ENCODE measurements at regions not wholly inside any gene's neighbourhood (a gene's known extent, or its start where the extent isn't known, plus 50 kb on each side); places are given as distances from the start of the nearest gene placed in this dataset.
A peak's percentile ranks its signal among the peaks of the same experiment; 100 is the strongest.

DNA sequence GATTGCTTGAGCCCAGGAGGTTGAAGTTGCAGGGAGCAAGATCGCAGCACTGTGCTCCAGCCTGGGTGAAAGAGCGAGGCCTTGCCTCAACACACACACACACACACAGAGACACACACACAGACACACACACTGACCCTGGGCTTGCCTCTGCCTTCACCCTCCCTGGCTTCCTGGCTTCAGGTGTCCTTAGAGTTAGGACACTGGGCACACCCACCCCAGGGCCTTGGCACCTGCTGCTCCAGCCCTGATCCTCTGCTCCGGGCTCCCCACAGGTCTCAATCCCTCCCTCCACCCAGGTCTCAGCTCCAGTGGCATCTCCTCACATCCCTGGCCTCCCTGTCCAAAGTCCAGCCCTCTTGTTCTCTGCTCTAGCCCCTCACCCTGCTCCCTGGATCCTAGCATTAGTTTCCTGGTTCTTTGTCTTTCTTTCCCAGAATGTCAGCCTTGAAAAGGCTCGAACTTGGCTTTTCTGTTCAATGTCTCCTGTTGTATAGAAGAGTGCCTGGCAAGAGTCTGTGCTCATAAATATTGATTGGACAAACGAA is 212.9 kb downstream of the C9orf50 start:
- no peak for DNase-seq (ENCODE audit: low spot score in 2 of 2)
- 77% methylated on average over 5 of the region's 5 CpGs for WGBS, 2 donors
- H3K4me3 ChIP-seq (ENCODE audit: low read depth, poor library complexity, severe bottlenecking), result no peak overlapping the region
- intact Hi-C loops (cut with DNase I; ENCODE audit: low total_unique reads), result no loop called here
- TF ChIP-seq, protein P1, sequence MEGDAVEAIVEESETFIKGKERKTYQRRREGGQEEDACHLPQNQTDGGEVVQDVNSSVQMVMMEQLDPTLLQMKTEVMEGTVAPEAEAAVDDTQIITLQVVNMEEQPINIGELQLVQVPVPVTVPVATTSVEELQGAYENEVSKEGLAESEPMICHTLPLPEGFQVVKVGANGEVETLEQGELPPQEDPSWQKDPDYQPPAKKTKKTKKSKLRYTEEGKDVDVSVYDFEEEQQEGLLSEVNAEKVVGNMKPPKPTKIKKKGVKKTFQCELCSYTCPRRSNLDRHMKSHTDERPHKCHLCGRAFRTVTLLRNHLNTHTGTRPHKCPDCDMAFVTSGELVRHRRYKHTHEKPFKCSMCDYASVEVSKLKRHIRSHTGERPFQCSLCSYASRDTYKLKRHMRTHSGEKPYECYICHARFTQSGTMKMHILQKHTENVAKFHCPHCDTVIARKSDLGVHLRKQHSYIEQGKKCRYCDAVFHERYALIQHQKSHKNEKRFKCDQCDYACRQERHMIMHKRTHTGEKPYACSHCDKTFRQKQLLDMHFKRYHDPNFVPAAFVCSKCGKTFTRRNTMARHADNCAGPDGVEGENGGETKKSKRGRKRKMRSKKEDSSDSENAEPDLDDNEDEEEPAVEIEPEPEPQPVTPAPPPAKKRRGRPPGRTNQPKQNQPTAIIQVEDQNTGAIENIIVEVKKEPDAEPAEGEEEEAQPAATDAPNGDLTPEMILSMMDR (IDR thresholded peaks at IDR 0.05), result peak in 1 of 3 donors; percentile 26
- no peak for TF ChIP-seq POLR2A (IDR thresholded peaks at IDR 0.05)

DNA sequence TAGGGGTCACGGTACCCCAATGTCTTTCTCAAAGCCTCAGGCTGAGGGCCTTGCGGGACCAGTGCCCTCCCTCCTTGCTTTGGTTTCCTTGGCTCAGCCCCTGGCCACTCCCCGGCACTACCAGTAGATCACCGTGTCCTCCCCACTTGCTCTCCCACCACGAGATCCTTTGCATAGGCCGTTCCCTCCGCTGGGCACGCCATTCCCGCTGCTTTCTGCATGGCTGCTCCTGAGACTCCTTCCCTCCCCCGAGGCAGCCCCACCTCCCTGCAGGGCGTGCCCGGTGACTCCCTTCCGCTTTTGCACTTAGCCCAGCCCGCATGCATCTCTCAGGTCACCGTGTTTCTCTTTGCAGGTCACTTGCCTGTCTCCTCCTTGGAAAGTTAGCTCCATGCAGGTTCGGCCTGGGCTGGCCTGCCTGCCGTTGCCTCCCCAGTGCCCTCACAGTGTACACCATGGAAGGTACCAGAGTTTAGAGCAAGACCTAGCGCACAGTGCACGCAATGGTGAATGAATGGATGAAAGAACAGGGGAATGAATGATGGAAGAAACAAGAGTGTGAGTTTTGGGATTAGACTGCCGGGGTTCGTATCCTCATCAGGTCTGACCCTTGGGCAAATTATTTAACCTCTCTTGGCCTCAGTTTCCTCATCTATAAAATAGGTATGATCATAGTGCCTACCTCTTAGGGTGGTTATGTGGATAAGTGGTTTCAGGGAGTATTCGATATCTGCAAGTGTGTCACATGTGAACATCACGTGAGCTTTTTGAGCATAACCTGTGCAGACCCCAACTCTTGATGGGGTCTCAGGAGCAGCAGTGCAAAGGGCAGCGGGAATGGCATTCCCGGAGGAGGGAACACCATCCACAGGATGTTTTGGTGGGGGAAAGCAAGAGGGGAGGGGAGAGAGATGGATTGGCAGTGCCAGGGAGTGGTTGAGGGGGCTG is 214.3 kb downstream of the C9orf50 start:
- H3K4me3 ChIP-seq (ENCODE audit: low read depth, poor library complexity, severe bottlenecking), result no peak overlapping the region
- no peak for TF ChIP-seq POLR2A (IDR thresholded peaks at IDR 0.05)
- TF ChIP-seq, protein P1 (IDR thresholded peaks at IDR 0.05), result no peak
- intact Hi-C loops (cut with DNase I; ENCODE audit: low total_unique reads), result no loop called here
- 62 to 66% methylated on average over 24 to 25 of the region's 25 CpGs for WGBS, 2 donors
- peak in 1 of 2 donors; percentile 67 for DNase-seq (ENCODE audit: low spot score in 2 of 2)

DNA sequence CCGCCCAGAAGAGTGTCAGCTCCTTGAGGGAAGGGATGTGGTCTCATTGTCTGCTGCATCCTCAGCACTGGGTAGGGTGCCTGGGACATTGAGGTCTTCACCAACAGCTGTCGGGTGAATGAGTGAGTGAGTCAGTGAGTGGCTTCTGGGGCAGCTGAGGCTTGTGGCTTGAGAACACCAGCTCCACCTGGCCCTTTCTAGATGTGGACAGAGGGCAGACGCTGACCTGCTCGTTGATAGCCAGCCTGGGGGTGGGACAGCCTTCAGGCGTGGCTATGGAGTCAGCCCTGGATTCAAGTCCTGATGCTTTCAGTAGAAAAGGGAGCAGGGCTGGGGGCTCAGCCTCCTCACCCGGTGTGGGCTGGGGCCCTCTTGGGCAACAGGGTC is 215.1 kb downstream of the C9orf50 start:
- TF ChIP-seq, protein P1 (IDR thresholded peaks at IDR 0.05), result no peak
- H3K4me3 ChIP-seq (ENCODE audit: low read depth, poor library complexity, severe bottlenecking), result no peak overlapping the region
- intact Hi-C loops (cut with DNase I; ENCODE audit: low total_unique reads), result no loop called here
- 87% methylated on average over 6 of the region's 6 CpGs for WGBS, 2 donors
- no peak for DNase-seq (ENCODE audit: low spot score in 2 of 2)

DNA sequence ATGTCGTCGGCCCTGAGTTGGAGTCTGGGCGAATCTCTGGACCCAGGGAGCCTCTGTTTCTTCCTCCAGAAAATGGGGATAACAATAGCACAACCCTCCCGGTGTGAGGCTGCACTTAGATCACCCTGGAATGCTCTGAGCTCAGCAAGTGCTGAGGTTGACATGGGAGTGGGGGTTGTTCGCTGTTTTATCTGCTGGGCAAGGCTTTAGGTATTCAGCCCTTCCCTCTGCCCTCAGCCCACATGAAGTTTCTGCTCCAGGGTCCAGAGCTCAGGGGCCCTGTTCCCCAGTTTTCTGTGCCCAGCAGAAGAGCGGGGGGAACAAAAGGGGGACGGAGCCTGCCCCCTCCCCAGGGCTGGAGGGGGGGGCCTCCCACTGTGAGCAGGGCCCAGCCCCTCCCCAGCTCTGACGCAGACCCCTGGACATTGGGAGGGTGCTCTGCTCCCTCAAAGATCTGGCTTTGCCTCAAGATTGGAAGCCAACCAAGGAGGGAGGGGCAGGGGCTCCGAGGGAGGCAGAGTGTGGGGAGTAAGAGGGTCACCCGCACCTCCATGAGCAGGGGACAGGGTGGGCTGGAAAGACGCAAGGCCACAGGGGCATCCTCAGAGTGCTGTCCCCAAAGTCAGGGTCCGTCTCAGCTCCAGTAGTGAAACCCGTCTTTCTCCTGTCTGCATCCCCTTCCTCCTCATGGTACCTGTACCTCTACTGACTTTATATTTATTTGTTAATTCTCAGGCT is 215.6 kb downstream of the C9orf50 start:
- 73 to 74% methylated on average over 13 of the region's 13 CpGs for whole genome bisulfite sequencing, 2 donors
- DNase-seq (ENCODE audit: low spot score in 2 of 2), result no peak
- intact Hi-C loops (cut with DNase I; ENCODE audit: low total_unique reads), result no loop called here
- H3K4me3 ChIP-seq (ENCODE audit: low read depth, poor library complexity, severe bottlenecking), result no peak overlapping the region
- TF ChIP-seq POLR2A (IDR thresholded peaks at IDR 0.05), result no peak
- TF ChIP-seq, protein P1 (IDR thresholded peaks at IDR 0.05), result no peak

DNA sequence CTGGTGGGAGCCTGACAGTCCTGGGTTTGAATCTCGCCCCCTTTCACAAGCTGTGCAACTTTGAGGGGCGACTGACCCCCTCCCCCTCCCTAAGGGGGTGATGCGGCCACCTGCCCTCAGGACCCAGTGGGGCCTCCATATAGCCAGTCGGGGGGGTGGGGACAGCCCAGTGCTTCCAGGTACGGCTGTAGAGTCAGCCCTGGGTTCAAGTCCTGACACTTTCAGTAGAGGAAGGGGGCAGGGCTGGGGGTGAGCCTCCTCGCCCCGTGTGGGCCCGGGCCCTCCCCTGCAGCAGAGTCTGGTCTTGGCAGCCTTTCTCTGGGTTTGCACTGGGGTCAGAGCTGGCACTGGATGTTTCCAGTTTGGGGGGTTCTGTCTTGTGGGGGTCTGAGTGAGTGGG is 216.3 kb downstream of the C9orf50 start:
- intact Hi-C loops (cut with DNase I; ENCODE audit: low total_unique reads), result no loop called here
- WGBS, 2 donors, result 83 to 86% methylated on average over 6 of the region's 8 CpGs

More for the DNA sequence above, 216.3 kb downstream of the C9orf50 start:
- no peak for DNase-seq (ENCODE audit: low spot score in 2 of 2)
- TF ChIP-seq, protein P1 (IDR thresholded peaks at IDR 0.05), result no peak
- TF ChIP-seq POLR2A (IDR thresholded peaks at IDR 0.05), result no peak
- H3K4me3 ChIP-seq (ENCODE audit: low read depth, poor library complexity, severe bottlenecking), result no peak overlapping the region
